K562 (cell line): ENCODE measurements at regions not wholly inside any gene's neighbourhood (a gene's known extent, or its start where the extent isn't known, plus 50 kb on each side); places are given as distances from the start of the nearest gene placed in this dataset.

Experiments
- ATAC-seq: fragments of 200-7000 bp; cut with Tn5 transposase; 3 replicates; pipeline ENCODE4 v1.9.1; 2020; ENCODE audit warnings: moderate library complexity
- BruUV-seq: library from RNA; stranded (reverse); fragments of 400-500 nt; replicated peaks from 2 replicates; lab custom pipeline; 2021; lab: Mats Ljungman, UMichigan
- CTCF ChIA-PET: fragments of 300-600 bp; formaldehyde crosslinking; extraction: SDS; loops from one replicate; lab custom pipeline; 2021; ENCODE audit warnings: low intra/inter-chr PET ratio; lab: Yijun Ruan, JAX
- POLR2A ChIA-PET: fragments of 300-600, 350-650 bp; sonication (Branson Sonifier 250); formaldehyde crosslinking; extraction: SDS; loops from one replicate; lab custom pipeline; 2021; ENCODE audit warnings: antibody characterized with exemption, inconsistent platforms; lab: Yijun Ruan, JAX
- DNase-seq, 4 experiments: peaks; one replicate each; pipeline versions ENCODE4 v3.0.0 to v3.0.0-alpha.2; 2011 to 2018; ENCODE audit warnings: low spot score in 3 of 4, mixed read lengths in 3 of 4; ENCODE audit errors: extremely low read depth in 1 of 4
- FAIRE-seq: peaks from 2 replicates; lab custom pipeline; 2011; peaks lifted over from hg19 to GRCh38; lab: Jason Lieb, UNC
- H2AFZ ChIP-seq: 2 replicates; pipeline ENCODE4 v1.6.0; 2011; ENCODE audit warnings: low read depth, low read length, control low read depth, inconsistent platforms
- H3K27ac ChIP-seq: fragments of 200-600 bp; 3 replicates; pipeline ENCODE4 v1.8.0; 2011; ENCODE audit warnings: low read depth, mild to moderate bottlenecking, control low read depth, inconsistent platforms, low read length, moderate library complexity, mixed read lengths; ENCODE audit errors: extremely low read depth
- H3K27me3 ChIP-seq, 2 experiments: fragments of 300-600 bp in 1 of 2; 2 replicates in 1 of 2; 3 replicates in 1 of 2; pipeline versions ENCODE4 v1.6.0 to v1.8.0; 2011; ENCODE audit warnings: inconsistent platforms in 2 of 2, low read length in 2 of 2, mild to moderate bottlenecking in 1 of 2, mixed read lengths in 1 of 2, moderate library complexity in 1 of 2; ENCODE audit not compliant: control insufficient read depth in 2 of 2, insufficient read depth in 2 of 2
- H3K36me3 ChIP-seq: fragments of 300-600 bp; 3 replicates; pipeline ENCODE4 v1.8.0; 2011; ENCODE audit warnings: mild to moderate bottlenecking, low read length, inconsistent platforms; ENCODE audit not compliant: control insufficient read depth, insufficient read depth
- H3K4me1 ChIP-seq, 2 experiments: fragments of 200-600 bp in 1 of 2; replicated peaks in 1 of 2; 2 replicates in 1 of 2; 3 replicates in 1 of 2; pipeline versions ENCODE4 v1.5.1 to v1.8.0; 2011; ENCODE audit warnings: inconsistent platforms in 2 of 2, low read length in 2 of 2, mild to moderate bottlenecking in 1 of 2, mixed read lengths in 1 of 2, moderate library complexity in 1 of 2; ENCODE audit not compliant: control insufficient read depth in 2 of 2, insufficient read depth in 2 of 2
- H3K4me2 ChIP-seq: 2 replicates; pipeline ENCODE4 v1.6.1; 2011; ENCODE audit warnings: low read length, control low read depth, inconsistent platforms, mixed read lengths; ENCODE audit not compliant: insufficient read depth
- H3K4me3 ChIP-seq: fragments of 200-600 bp; sonication (generic), shearing (Covaris generic); 2 replicates; pipeline ENCODE4 v1.5.1; 2016; ENCODE audit warnings: control low read depth, inconsistent platforms
- H3K79me2 ChIP-seq: fragments of 200-600 bp; 3 replicates; pipeline ENCODE4 v1.8.0; 2011; ENCODE audit warnings: low read length, inconsistent platforms; ENCODE audit not compliant: control insufficient read depth, insufficient read depth
- H3K9ac ChIP-seq, 2 experiments: 2 replicates each; pipeline versions ENCODE4 v1.6.0 to v1.6.1; 2011; ENCODE audit warnings: low read depth in 2 of 2, low read length in 2 of 2, control low read depth in 1 of 2, inconsistent platforms in 1 of 2, mild to moderate bottlenecking in 1 of 2, mixed read lengths in 1 of 2; ENCODE audit not compliant: insufficient read depth in 1 of 2
- H3K9me1 ChIP-seq: one replicate; pipeline ENCODE4 v1.6.0; 2011; ENCODE audit warnings: inconsistent platforms, mild to moderate bottlenecking, low read length, moderate library complexity; ENCODE audit not compliant: control insufficient read depth, insufficient read depth
- H3K9me3 ChIP-seq: replicated peaks from 2 replicates; pipeline ENCODE4 v1.5.1; 2011; ENCODE audit warnings: low read depth, low read length, inconsistent platforms; ENCODE audit not compliant: control insufficient read depth, insufficient read depth
- H4K20me1 ChIP-seq: replicated peaks from 2 replicates; pipeline ENCODE4 v1.6.1; 2011; ENCODE audit warnings: low read length, inconsistent platforms, mixed read lengths; ENCODE audit not compliant: control insufficient read depth, insufficient read depth
- CAMTA2 ChIP-seq: fragments of 250-450 bp; sonication (Bioruptor Pico); conservative IDR thresholded peaks from 2 replicates; pipeline ENCODE4 v1.5.1; 2022
- CREBBP ChIP-seq: IDR thresholded peaks from one replicate; pipeline ENCODE4 v1.6.1; 2012; ENCODE audit warnings: low read depth, mild to moderate bottlenecking, control low read depth, inconsistent platforms, low read length
- ESRRA ChIP-seq: fragments of 450-650 bp; IDR thresholded peaks from 2 replicates; pipeline ENCODE4 v1.6.1; 2014; ENCODE audit warnings: low read depth, mild to moderate bottlenecking, moderate library complexity, borderline replicate concordance
- FUS ChIP-seq: fragments of 200-400 bp; formaldehyde crosslinking; optimal IDR thresholded peaks from 2 replicates; pipeline ENCODE3; 2017; ENCODE audit warnings: low read depth, low read length
- GABPA ChIP-seq: fragments of 200-800 bp; sonication (Bioruptor generic); conservative IDR thresholded peaks from 2 replicates; pipeline ENCODE4 v1.6.1; 2016; ENCODE audit warnings: low read depth, missing genetic modification characterization, missing compliant biosample characterization
- GABPB1 ChIP-seq: sonication (generic); formaldehyde crosslinking; IDR thresholded peaks from 2 replicates; pipeline ENCODE4 v1.8.0; 2022; ENCODE audit warnings: mild to moderate bottlenecking, missing genetic modification reagents
- HSF4 ChIP-seq: fragments of 250-450 bp; sonication (Bioruptor Pico); IDR thresholded peaks from 2 replicates; pipeline ENCODE4 v2.1.2; 2022; ENCODE audit warnings: mild to moderate bottlenecking, moderate library complexity, borderline replicate concordance
- MBD1 ChIP-seq: fragments of 250-450 bp; sonication (Bioruptor Pico); IDR thresholded peaks from 2 replicates; pipeline ENCODE4 v1.8.0; 2022; ENCODE audit warnings: inconsistent platforms
- MCM5 ChIP-seq: fragments of 450-650 bp; IDR thresholded peaks from 2 replicates; pipeline ENCODE4 v1.6.1; 2016; ENCODE audit warnings: low read depth
- MEF2D ChIP-seq: conservative IDR thresholded peaks from 2 replicates; pipeline ENCODE4 v1.6.1; 2016; ENCODE audit warnings: low read depth, missing genetic modification characterization, missing compliant biosample characterization
- PHF21A ChIP-seq: fragments of 450-650 bp; IDR thresholded peaks from 2 replicates; pipeline ENCODE4 v1.6.1; 2017; ENCODE audit warnings: low read depth, borderline replicate concordance
- PPARD ChIP-seq: fragments of 250-450 bp; sonication (Bioruptor Pico); IDR thresholded peaks from 2 replicates; pipeline ENCODE4 v1.8.0; 2022; ENCODE audit warnings: inconsistent platforms, mild to moderate bottlenecking, moderate library complexity
- RBM17 ChIP-seq: fragments of 200-400 bp; formaldehyde crosslinking; IDR thresholded peaks from 2 replicates; pipeline ENCODE4 v1.6.1; 2017; ENCODE audit warnings: low read depth, mild to moderate bottlenecking, low read length, borderline replicate concordance
- RBM39 ChIP-seq: fragments of 200-400 bp; formaldehyde crosslinking; optimal IDR thresholded peaks from 2 replicates; pipeline ENCODE3; 2018; ENCODE audit warnings: low read depth, low read length
- SNRNP70 ChIP-seq: fragments of 200-400 bp; formaldehyde crosslinking; optimal IDR thresholded peaks from 2 replicates; pipeline ENCODE3; 2017; ENCODE audit warnings: low read depth, low read length
- TCF3 ChIP-seq: sonication (generic); formaldehyde crosslinking; IDR thresholded peaks from 2 replicates; pipeline ENCODE4 v1.4.0; 2020; ENCODE audit warnings: mild to moderate bottlenecking, missing genetic modification reagents
- TEAD1 ChIP-seq, 2 experiments: fragments of 450-650 bp in 1 of 2; sonication (generic) in 1 of 2; formaldehyde crosslinking; IDR thresholded peaks; 2 replicates each; pipeline versions ENCODE4 v1.4.0 to v1.8.0; 2020 to 2022; ENCODE audit warnings: mild to moderate bottlenecking in 2 of 2, missing genetic modification reagents in 1 of 2
- TSHZ1 ChIP-seq: fragments of 250-450 bp; sonication (Bioruptor Pico); IDR thresholded peaks from 2 replicates; pipeline ENCODE4 v1.4.0; 2020; ENCODE audit warnings: mild to moderate bottlenecking, moderate library complexity
- ZBTB12 ChIP-seq: fragments of 250-450 bp; sonication (Bioruptor Pico); IDR thresholded peaks from 2 replicates; pipeline ENCODE4 v1.4.0; 2020
- ZNF316 ChIP-seq: fragments of 450-650 bp; IDR thresholded peaks from 2 replicates; pipeline ENCODE4 v1.6.1; 2016
- WGBS: fragments of 100-300 bp; shearing (Covaris generic); methylation state at CpG from one replicate; pipeline ENCODE4 v1.1.6; 2016; ENCODE audit warnings: low coverage, mixed read lengths; ENCODE audit not compliant: insufficient coverage; ENCODE audit errors: missing lambda C conversion rate; 5-methylcytosine and 5-hydroxymethylcytosine counted together
- in situ Hi-C: fragments of 300-500 bp; cut with MboI; formaldehyde crosslinking; loops from 4 replicates; pipeline ENCODE4 v1.15.0; 2018; ENCODE audit warnings: inconsistent platforms, mixed read lengths
- intact Hi-C: fragments of 100-400 bp; cut with micrococcal nuclease; formaldehyde crosslinking; loops from 2 replicates; pipeline ENCODE4 v1.14.2; 2022

GRCh38 chr7:52925332-52925731, 110.1 kb upstream of the POM121L12 start:
- no peaks in the 10 kb centered on the region for H3K4me1 ChIP-seq
- intact Hi-C loops (no loop called here), in situ Hi-C loops (no loop called here)
- ChIA-PET CTCF (no interaction called here), POLR2A (no interaction called here)
- DNase-seq (no peak), ATAC-seq (no peak), FAIRE-seq (no peak)
- no peaks in the 10 kb centered on the region for H3K9me3 ChIP-seq
- no peak overlapping the region for H3K4me3 ChIP-seq
- no TSS peak for BruUV-seq
- no peak overlapping the region for H3K9ac ChIP-seq
- no peak overlapping the region for H2AFZ ChIP-seq
- H3K4me2 ChIP-seq, result no peak overlapping the region
- no peak overlapping the region for H3K27ac ChIP-seq
- WGBS, result 3% methylated on average over 5 of the region's 5 CpGs
- no peaks in the 10 kb centered on the region for H3K27me3 ChIP-seq
- H4K20me1 ChIP-seq, result no peaks in the 10 kb centered on the region
- no peaks in the 10 kb centered on the region for H3K9me1 ChIP-seq
- TF ChIP-seq MBD1 (CRISPR knock-in tag) (no peak), ESRRA (no peak), GABPB1 (CRISPR knock-in tag) (no peak), TEAD1 (CRISPR knock-in tag; IDR thresholded peaks at IDR 0.05) (no peak), RBM39 (no peak), CAMTA2 (CRISPR knock-in tag) (no peak), FUS (no peak), TCF3 (CRISPR knock-in tag) (no peak), TSHZ1 (CRISPR knock-in tag) (no peak), ZBTB12 (CRISPR knock-in tag) (no peak), ZNF316 (no peak), CREBBP (no peak), GABPA (tag) (no peak), HSF4 (CRISPR knock-in tag) (no peak), MCM5 (no peak), PPARD (CRISPR knock-in tag) (no peak), MEF2D (tag) (no peak), SNRNP70 (no peak), PHF21A (no peak), RBM17 (no peak)
- no peaks in the 10 kb centered on the region for H3K79me2 ChIP-seq
- no peaks in the 10 kb centered on the region for H3K36me3 ChIP-seq
